ENCODE measurements at regions not wholly inside any gene's neighbourhood (a gene's known extent, or its start where the extent isn't known, plus 50 kb on each side); places are given as distances from the start of the nearest gene placed in this dataset.
"Not testable (repeated sequence)": the region's sequence is repeated elsewhere in the genome, so short reads cannot be mapped to it uniquely, and the experiment has no call there.

- CTCF ChIA-PET, POLR2A ChIA-PET: not testable (repeated sequence)
Observed at GRCh38 chr1:178666891-178667290, 58.2 kb upstream of the RALGPS2 start.

DNA sequence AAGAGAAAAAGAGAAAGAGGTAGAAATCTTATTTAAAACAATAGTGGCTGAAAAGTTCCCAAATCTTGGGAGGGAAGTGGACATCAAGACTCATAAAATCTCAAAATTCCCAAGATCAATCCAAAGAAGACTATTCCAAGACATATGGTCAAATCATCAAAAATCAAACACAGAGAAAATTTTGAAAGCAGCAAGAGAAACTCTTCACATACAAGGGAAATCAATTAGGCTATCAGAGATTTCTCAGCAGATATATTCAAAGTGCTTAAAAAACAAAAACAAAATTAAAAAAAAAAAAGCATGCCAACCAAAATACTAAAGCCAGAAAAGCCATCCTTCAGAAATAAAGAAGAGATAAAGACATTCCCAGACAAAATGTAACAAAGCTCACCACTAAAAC, 52.6 kb upstream of the RALGPS2 start:
- ChIA-PET CTCF (no interaction called here), POLR2A (no interaction called here)

DNA sequence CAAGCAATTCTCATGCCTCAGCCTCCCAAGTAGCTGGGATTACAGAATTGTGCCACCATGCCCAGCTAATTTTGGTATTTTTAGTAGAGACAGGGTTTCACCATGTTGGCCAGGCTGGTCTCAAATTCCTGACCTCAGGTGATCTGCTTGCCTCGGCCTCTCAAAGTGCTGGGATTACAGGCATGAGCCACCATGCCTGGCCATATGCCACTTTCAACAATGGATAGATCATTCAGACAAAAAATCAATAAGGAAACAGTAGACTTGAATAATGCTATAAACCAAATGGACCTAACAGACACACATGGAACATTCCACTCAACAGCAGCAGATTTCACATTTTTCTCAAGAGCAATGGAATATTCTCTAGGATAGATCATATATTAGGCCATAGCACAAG, 50.5 kb upstream of the RALGPS2 start:
- POLR2A ChIA-PET = not testable (repeated sequence)

More for the DNA sequence above, 50.5 kb upstream of the RALGPS2 start:
- CTCF ChIA-PET = not testable (repeated sequence)

Data from activated CD8-positive, alpha-beta memory T cell treated with anti-CD3 and anti-CD28 coated beads for 36 hours (primary cell).